ENCODE measurements at regions not wholly inside any gene's neighbourhood (a gene's known extent, or its start where the extent isn't known, plus 50 kb on each side); places are given as distances from the start of the nearest gene placed in this dataset.

- Histone ChIP-seq H2AFZ (ENCODE audit: low read depth, low read length) (no peak overlapping the region), H3K27ac (ENCODE audit: low read length) (no peak overlapping the region), H3K4me1 (ENCODE audit: low read length) (peaks cover 7% of the 10 kb centered on the region; the same call in 1 of the 2 replicates), H4K20me1 (ENCODE audit: insufficient read depth, low read length) (no peaks in the 10 kb centered on the region), H3K36me3 (replicated peaks; ENCODE audit: low read depth, low read length) (no peaks in the 10 kb centered on the region), H3K9me3 (ENCODE audit: insufficient read depth, low read length) (no peaks in the 10 kb centered on the region), H3K4me2 (ENCODE audit: low read length) (no peak overlapping the region), H3K79me2 (ENCODE audit: low read length) (no peaks in the 10 kb centered on the region), H3K4me3 (ENCODE audit: low read length) (no peak overlapping the region), H3K9ac (ENCODE audit: low read length) (no peak overlapping the region), H3K27me3 (ENCODE audit: low read depth, low read length) (no peaks in the 10 kb centered on the region; the same call in 1 of the 2 replicates)
- no peak for TF ChIP-seq CTCF (IDR thresholded peaks at IDR 0.05; ENCODE audit: low read depth, low read length)
- no peak for TF ChIP-seq EZH2phosphoT487 (IDR thresholded peaks at IDR 0.05; ENCODE audit: low read depth)
These were observed 340.8 kb upstream of the PODXL start for GRCh38 chr7:131897016-131897789.

GRCh38 chr7:131896165-131896863 is 339.9 kb upstream of the PODXL start:
- Histone ChIP-seq H2AFZ (ENCODE audit: low read depth, low read length) (no peak overlapping the region), H3K4me1 (ENCODE audit: low read length) (peaks cover 7% of the 10 kb centered on the region; the same call in 1 of the 2 replicates), H3K9me3 (ENCODE audit: insufficient read depth, low read length) (no peaks in the 10 kb centered on the region), H3K27ac (ENCODE audit: low read length) (no peak overlapping the region), H3K27me3 (ENCODE audit: low read depth, low read length) (no peaks in the 10 kb centered on the region; the same call in 1 of the 2 replicates), H3K4me3 (ENCODE audit: low read length) (no peak overlapping the region), H3K9ac (ENCODE audit: low read length) (no peak overlapping the region), H3K79me2 (ENCODE audit: low read length) (no peaks in the 10 kb centered on the region), H4K20me1 (ENCODE audit: insufficient read depth, low read length) (no peaks in the 10 kb centered on the region), H3K36me3 (replicated peaks; ENCODE audit: low read depth, low read length) (no peaks in the 10 kb centered on the region), H3K4me2 (ENCODE audit: low read length) (no peak overlapping the region)
- TF ChIP-seq EZH2phosphoT487 (IDR thresholded peaks at IDR 0.05; ENCODE audit: low read depth) (no peak), CTCF (IDR thresholded peaks at IDR 0.05; ENCODE audit: low read depth, low read length) (no peak)

GRCh38 chr7:131895541-131896164 is 339.2 kb upstream of the PODXL start:
- H3K27ac ChIP-seq (ENCODE audit: low read length), result no peak overlapping the region

More at GRCh38 chr7:131895541-131896164, 339.2 kb upstream of the PODXL start:
- Histone ChIP-seq H3K36me3 (replicated peaks; ENCODE audit: low read depth, low read length) (no peaks in the 10 kb centered on the region), H2AFZ (ENCODE audit: low read depth, low read length) (no peak overlapping the region), H3K4me2 (ENCODE audit: low read length) (no peak overlapping the region), H3K9me3 (ENCODE audit: insufficient read depth, low read length) (no peaks in the 10 kb centered on the region), H3K4me3 (ENCODE audit: low read length) (no peak overlapping the region), H3K79me2 (ENCODE audit: low read length) (no peaks in the 10 kb centered on the region), H3K4me1 (ENCODE audit: low read length) (peaks cover 7% of the 10 kb centered on the region; the same call in 1 of the 2 replicates), H3K27me3 (ENCODE audit: low read depth, low read length) (no peaks in the 10 kb centered on the region; the same call in 1 of the 2 replicates), H4K20me1 (ENCODE audit: insufficient read depth, low read length) (no peaks in the 10 kb centered on the region), H3K9ac (ENCODE audit: low read length) (no peak overlapping the region)
- no peak for TF ChIP-seq EZH2phosphoT487 (IDR thresholded peaks at IDR 0.05; ENCODE audit: low read depth)
- TF ChIP-seq CTCF (IDR thresholded peaks at IDR 0.05; ENCODE audit: low read depth, low read length), result no peak

Measured in OCI-LY3 (cell line).